ENCODE measurements at regions not wholly inside any gene's neighbourhood (a gene's known extent, or its start where the extent isn't known, plus 50 kb on each side); places are given as distances from the start of the nearest gene placed in this dataset.

DNA sequence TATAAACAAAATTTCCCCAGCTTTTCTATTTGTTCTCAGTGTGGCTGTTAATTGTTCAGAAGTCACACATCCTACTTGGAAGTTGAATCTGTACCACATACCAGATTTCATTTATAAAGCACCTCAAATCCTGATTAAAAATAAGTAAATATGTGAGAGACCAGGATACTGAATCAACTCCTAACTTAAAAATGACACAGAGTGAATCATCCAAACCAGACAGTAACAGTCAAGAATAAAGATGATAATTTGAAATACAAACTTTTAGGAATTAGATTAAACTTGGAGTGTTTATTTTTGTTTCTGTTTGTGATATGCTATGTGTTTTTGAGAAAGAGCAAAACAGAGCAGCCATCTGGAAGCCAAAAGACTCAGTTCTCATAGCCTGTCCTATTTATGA lies 633.2 kb upstream of the RORB start:
- TF ChIP-seq, protein P1, sequence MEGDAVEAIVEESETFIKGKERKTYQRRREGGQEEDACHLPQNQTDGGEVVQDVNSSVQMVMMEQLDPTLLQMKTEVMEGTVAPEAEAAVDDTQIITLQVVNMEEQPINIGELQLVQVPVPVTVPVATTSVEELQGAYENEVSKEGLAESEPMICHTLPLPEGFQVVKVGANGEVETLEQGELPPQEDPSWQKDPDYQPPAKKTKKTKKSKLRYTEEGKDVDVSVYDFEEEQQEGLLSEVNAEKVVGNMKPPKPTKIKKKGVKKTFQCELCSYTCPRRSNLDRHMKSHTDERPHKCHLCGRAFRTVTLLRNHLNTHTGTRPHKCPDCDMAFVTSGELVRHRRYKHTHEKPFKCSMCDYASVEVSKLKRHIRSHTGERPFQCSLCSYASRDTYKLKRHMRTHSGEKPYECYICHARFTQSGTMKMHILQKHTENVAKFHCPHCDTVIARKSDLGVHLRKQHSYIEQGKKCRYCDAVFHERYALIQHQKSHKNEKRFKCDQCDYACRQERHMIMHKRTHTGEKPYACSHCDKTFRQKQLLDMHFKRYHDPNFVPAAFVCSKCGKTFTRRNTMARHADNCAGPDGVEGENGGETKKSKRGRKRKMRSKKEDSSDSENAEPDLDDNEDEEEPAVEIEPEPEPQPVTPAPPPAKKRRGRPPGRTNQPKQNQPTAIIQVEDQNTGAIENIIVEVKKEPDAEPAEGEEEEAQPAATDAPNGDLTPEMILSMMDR (conservative IDR thresholded peaks at IDR 0.05; ENCODE audit: control insufficient read depth, insufficient read depth, low read depth, low read length) = no peak
- H3K4me3 ChIP-seq (ENCODE audit: control insufficient read depth, low read depth, low read length) = no peak overlapping the region
- peak; percentile 56 for DNase-seq (ENCODE audit: low read depth)

DNA sequence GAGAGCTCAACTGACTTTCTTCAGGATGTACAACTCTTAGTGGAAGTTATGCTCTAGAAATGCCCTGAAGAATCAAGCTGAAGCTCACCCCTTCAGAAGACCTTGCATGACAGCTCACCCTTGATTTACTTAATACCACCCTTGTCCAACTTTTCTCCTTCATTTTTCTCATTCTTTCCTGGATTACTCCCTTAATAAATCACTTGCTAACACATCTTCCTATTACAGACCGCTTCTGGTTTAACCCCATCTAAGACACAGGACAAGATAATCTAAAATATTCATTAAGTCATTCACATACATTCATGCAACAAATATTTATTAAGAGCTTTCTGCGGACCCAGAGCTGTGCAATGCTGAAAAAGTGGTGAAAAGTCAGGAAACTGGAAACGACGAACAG lies 630.7 kb upstream of the RORB start:
- H3K4me3 ChIP-seq (ENCODE audit: control insufficient read depth, low read depth, low read length) = no peak overlapping the region
- TF ChIP-seq, protein P1 (conservative IDR thresholded peaks at IDR 0.05; ENCODE audit: control insufficient read depth, insufficient read depth, low read depth, low read length) = no peak
- no peak for DNase-seq (ENCODE audit: low read depth)

DNA sequence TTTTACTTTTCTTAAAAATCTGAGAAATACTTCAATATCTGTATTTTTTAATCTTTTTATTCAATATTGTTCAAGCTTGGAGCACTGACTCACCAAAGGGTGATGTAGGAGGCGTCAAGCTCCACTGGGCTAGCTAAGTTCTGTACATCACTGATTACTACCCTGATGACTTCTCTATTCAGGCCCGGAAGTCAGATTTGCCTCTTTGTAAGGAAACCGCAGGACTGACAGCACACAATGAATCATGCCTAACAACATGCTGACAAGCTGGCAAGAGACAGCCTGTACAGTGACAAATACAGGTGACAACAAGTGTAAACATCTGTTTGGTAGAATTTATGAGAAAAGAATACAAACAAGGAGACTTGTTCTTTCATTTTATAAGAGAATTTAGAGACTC lies 627.9 kb upstream of the RORB start:
- peak; percentile 94 for DNase-seq (ENCODE audit: low read depth)
- TF ChIP-seq, protein P1 (conservative IDR thresholded peaks at IDR 0.05; ENCODE audit: control insufficient read depth, insufficient read depth, low read depth, low read length) = no peak

DNA sequence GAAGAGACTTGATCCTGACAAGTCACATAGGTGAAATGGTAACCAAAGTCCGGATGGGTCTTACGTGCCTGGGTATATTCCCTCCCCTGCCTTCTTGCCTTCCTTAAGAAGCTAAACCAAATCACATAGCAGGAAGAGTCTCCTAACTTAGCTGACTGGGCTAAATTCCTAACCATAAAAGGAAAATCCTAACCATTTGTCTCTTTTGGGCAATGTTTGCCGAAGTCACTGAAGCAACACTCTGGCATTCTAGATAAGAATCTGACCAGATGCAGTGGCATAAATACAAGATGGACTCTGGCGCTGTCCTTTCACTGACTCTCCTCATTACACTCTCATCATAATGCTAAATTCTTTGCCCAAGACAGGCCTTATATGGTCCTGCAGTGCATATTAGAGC lies 625.5 kb upstream of the RORB start:
- no peak for DNase-seq (ENCODE audit: low read depth)
- TF ChIP-seq, protein P1 (conservative IDR thresholded peaks at IDR 0.05; ENCODE audit: control insufficient read depth, insufficient read depth, low read depth, low read length) = no peak
- no peak overlapping the region for H3K4me3 ChIP-seq (ENCODE audit: control insufficient read depth, low read depth, low read length)

More for the DNA sequence above, 627.9 kb upstream of the RORB start:
- H3K4me3 ChIP-seq (ENCODE audit: control insufficient read depth, low read depth, low read length) = no peak overlapping the region

DNA sequence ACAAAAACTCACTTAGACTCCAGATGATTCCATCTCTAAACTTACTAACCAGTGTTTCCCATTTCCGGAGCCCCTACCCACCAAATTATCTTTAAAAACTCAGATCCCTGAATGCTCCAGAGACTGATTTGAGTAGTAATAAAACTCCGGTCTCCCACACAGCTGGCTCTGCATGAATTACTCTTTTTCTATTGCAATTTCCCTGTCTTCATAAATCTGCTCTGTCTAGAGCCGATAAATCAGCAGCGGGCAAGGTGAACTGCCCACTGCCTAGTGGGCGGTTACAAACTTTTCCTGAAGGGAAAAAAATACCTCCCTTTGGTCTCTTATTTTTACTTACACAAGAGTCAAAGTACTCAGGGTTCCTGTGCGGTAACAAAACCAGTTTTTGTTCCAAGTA lies 624.4 kb upstream of the RORB start:
- no peak overlapping the region for H3K4me3 ChIP-seq (ENCODE audit: control insufficient read depth, low read depth, low read length)
- DNase-seq (ENCODE audit: low read depth) = no peak
- TF ChIP-seq, protein P1 (conservative IDR thresholded peaks at IDR 0.05; ENCODE audit: control insufficient read depth, insufficient read depth, low read depth, low read length) = no peak

DNA sequence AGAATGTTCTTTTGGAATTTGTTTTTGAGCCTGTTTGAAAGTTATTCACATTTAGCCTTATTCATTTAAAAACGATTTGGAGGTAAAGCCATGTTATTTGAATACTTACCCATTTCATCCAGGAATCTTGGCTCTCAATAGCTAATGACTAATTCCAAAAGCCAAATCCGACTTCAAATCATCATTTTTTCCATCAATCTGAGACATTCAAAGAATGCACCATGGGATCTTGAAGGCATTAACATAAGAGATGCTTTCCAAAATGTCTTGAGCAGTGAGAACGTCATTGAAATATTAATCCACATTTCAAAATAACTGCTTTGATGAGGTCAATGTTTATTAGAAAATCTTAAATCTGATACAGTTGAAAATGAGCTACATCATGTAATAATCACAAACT lies 617.0 kb upstream of the RORB start:
- TF ChIP-seq, protein P1 (conservative IDR thresholded peaks at IDR 0.05; ENCODE audit: control insufficient read depth, insufficient read depth, low read depth, low read length) = no peak
- peak; percentile 34 for DNase-seq (ENCODE audit: low read depth)
- no peak overlapping the region for H3K4me3 ChIP-seq (ENCODE audit: control insufficient read depth, low read depth, low read length)

DNA sequence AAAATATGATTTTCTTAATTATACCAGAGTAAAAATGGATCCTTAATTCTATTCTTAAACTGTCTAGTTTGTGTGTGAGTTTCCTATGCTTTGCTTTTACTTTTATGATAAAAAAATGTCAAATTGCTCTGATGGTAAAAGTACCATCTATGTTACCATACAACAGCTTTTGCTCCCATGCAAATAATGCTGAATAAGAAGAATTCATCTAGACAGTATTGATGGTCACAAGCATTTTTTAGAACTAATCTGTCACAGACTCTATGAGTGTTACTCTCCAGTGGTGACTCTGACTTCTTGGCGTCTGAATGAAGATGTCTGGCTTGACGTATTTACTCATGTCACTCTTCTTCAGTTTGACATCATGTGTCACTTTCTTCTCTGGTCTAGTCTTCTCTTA lies 608.1 kb upstream of the RORB start:
- TF ChIP-seq, protein P1 (conservative IDR thresholded peaks at IDR 0.05; ENCODE audit: control insufficient read depth, insufficient read depth, low read depth, low read length) = no peak
- no peak for DNase-seq (ENCODE audit: low read depth)
- no peak overlapping the region for H3K4me3 ChIP-seq (ENCODE audit: control insufficient read depth, low read depth, low read length)
